Spleen (tissue), 11 donors: ENCODE measurements at regions not wholly inside any gene's neighbourhood (a gene's known extent, or its start where the extent isn't known, plus 50 kb on each side); places are given as distances from the start of the nearest gene placed in this dataset.

Experiments used
- DNase-seq: peaks from one replicate; pipeline ENCODE4 v3.0.0-alpha.2; 2020
- H3K27ac ChIP-seq, 8 donors: fragments of 200-600 bp; sonication (generic) in 7 of 8; 1 replicate in 4 of 8; 2 replicates in 4 of 8; pipeline versions ENCODE4 v1.5.0 to v1.8.0; 2016 to 2021; ENCODE audit warnings: inconsistent platforms in 4 of 8, mild to moderate bottlenecking in 4 of 8, moderate library complexity in 1 of 8
- H3K27me3 ChIP-seq, 7 donors: fragments of 200-600 bp; sonication (generic) in 6 of 7; replicated peaks in 1 of 7; 1 replicate in 4 of 7; 2 replicates in 3 of 7; pipeline versions ENCODE4 v1.5.0 to v1.8.0; 2016 to 2021; ENCODE audit warnings: inconsistent platforms in 3 of 7, mild to moderate bottlenecking in 1 of 7
- H3K36me3 ChIP-seq, 6 donors: fragments of 200-600 bp; sonication (generic) in 5 of 6; 1 replicate in 4 of 6; 2 replicates in 2 of 6; pipeline versions ENCODE4 v1.5.0 to v1.8.0; 2016 to 2021; ENCODE audit warnings: inconsistent platforms in 2 of 6
- H3K4me1 ChIP-seq, 6 donors: fragments of 200-600 bp; sonication (generic) in 5 of 6; 1 replicate in 3 of 6; 2 replicates in 3 of 6; pipeline versions ENCODE4 v1.5.0 to v1.8.0; 2016 to 2021; ENCODE audit warnings: inconsistent platforms in 3 of 6
- H3K4me3 ChIP-seq, 8 donors: fragments of 200-600 bp; sonication (generic) in 7 of 8; 1 replicate in 4 of 8; 2 replicates in 4 of 8; pipeline versions ENCODE4 v1.5.0 to v1.8.0; 2016 to 2021; ENCODE audit warnings: inconsistent platforms in 4 of 8, mild to moderate bottlenecking in 4 of 8, moderate library complexity in 2 of 8
- H3K9me3 ChIP-seq, 8 donors: fragments of 200-600 bp; sonication (generic) in 7 of 8; 1 replicate in 4 of 8; 2 replicates in 4 of 8; pipeline versions ENCODE4 v1.5.0 to v1.8.0; 2016 to 2021; ENCODE audit warnings: inconsistent platforms in 4 of 8
- CTCF ChIP-seq, 11 experiments: fragments of 200-600 bp in 7 of 11; fragments of 450-650 bp in 4 of 11; sonication (generic) in 4 of 11; IDR thresholded peaks in 8 of 11; conservative IDR thresholded peaks in 3 of 11; 1 replicate in 7 of 11; 2 replicates in 4 of 11; pipeline versions ENCODE4 v1.4.0 to v1.8.0; 2016 to 2021; ENCODE audit warnings: antibody characterized with exemption in 11 of 11, inconsistent platforms in 4 of 11, mild to moderate bottlenecking in 1 of 11
- POLR2A ChIP-seq, 3 donors: fragments of 450-650 bp; IDR thresholded peaks; one replicate each; pipeline ENCODE4 v1.5.1; 2017; ENCODE audit warnings: antibody characterized with exemption in 3 of 3, mild to moderate bottlenecking in 1 of 3
- POLR2AphosphoS5 ChIP-seq, 3 donors: sonication (generic); formaldehyde crosslinking; IDR thresholded peaks; one replicate each; pipeline ENCODE4 v1.5.1; 2017; ENCODE audit warnings: antibody characterized with exemption in 3 of 3
- WGBS, 5 donors: extraction: QIAGEN DNeasy Blood & Tissue Kit in 3 of 5; methylation state at CpG; one replicate each; pipeline versions ENCODE4 v1.1.5 to v1.1.7; 2013 to 2018; 5-methylcytosine and 5-hydroxymethylcytosine counted together
- intact Hi-C: fragments of 100-400 bp; cut with DNase I; formaldehyde crosslinking; loops from one replicate; pipeline ENCODE4 v1.15.0; 2023; ENCODE audit warnings: low total_unique reads
- donor health status: healthy with polysubstance abuse.
- donor health status: DM: no; HTN: no; CAD: no; lungs with moderate emphysema.
- donor health status: DM: no; HTN: no; CAD: no.
- donor health status: Bipolar disorder and iron deficiency.
- donor health status: healthy.
- donor health status: DM: no; HTN: no; CAD: no.
- donor health status: DM: yes; HTN: yes; CAD: no.

- DNase-seq, result no peak
- Histone ChIP-seq H3K4me1 (peaks cover 0 to 6% (median 0%) of the 10 kb centered on the region in 6 donors), H3K27ac (no peak overlapping the region), H3K4me3 (no peak overlapping the region), H3K36me3 (no peaks in the 10 kb centered on the region), H3K27me3 (no peaks in the 10 kb centered on the region), H3K9me3 (peaks cover 0 to 19% (median 0%) of the 10 kb centered on the region in 8 donors)
- intact Hi-C loops, result no loop called here
- TF ChIP-seq POLR2AphosphoS5 (IDR thresholded peaks at IDR 0.05), result no peak
- no peak for TF ChIP-seq POLR2A (IDR thresholded peaks at IDR 0.05)
- no peak for TF ChIP-seq CTCF (IDR thresholded peaks at IDR 0.05 in 8 of 11, conservative IDR thresholded peaks at IDR 0.05 in 3 of 11)
- WGBS, 5 donors, result 92 to 100% (median 96%) methylated on average over 1 of the region's 1 CpG
These were observed 629.1 kb downstream of the MMUT start for GRCh38 chr6:48833916-48834315.

- 78 to 89% (median 80%) methylated on average over 6 of the region's 6 CpGs for WGBS, 5 donors
These were observed 636.0 kb downstream of the MMUT start for GRCh38 chr6:48826901-48827701.

GRCh38 chr6:48826152-48826515 lies 636.9 kb downstream of the MMUT start:
- intact Hi-C loops, result no loop called here
- H3K36me3 ChIP-seq, result no peaks in the 10 kb centered on the region
- no peak for DNase-seq
- TF ChIP-seq CTCF (IDR thresholded peaks at IDR 0.05 in 8 of 11, conservative IDR thresholded peaks at IDR 0.05 in 3 of 11), result no peak
- TF ChIP-seq POLR2AphosphoS5 (IDR thresholded peaks at IDR 0.05), result no peak
- no peak for TF ChIP-seq POLR2A (IDR thresholded peaks at IDR 0.05)
- WGBS, 5 donors, result 59 to 76% (median 67%) methylated on average over 2 of the region's 2 CpGs
- H3K27me3 ChIP-seq, result no peaks in the 10 kb centered on the region
- H3K27ac ChIP-seq, result no peak overlapping the region
- H3K4me3 ChIP-seq, result no peak overlapping the region
- H3K9me3 ChIP-seq, result peaks cover 0 to 25% (median 3%) of the 10 kb centered on the region in 8 donors
- H3K4me1 ChIP-seq, result no peaks in the 10 kb centered on the region

More at GRCh38 chr6:48826901-48827701, 636.0 kb downstream of the MMUT start:
- Histone ChIP-seq H3K4me3 (no peak overlapping the region), H3K9me3 (peaks cover 0 to 25% (median 3%) of the 10 kb centered on the region in 8 donors), H3K36me3 (no peaks in the 10 kb centered on the region), H3K27me3 (no peaks in the 10 kb centered on the region), H3K27ac (no peak overlapping the region), H3K4me1 (no peaks in the 10 kb centered on the region)
- TF ChIP-seq POLR2AphosphoS5 (IDR thresholded peaks at IDR 0.05) (no peak), CTCF (IDR thresholded peaks at IDR 0.05 in 8 of 11, conservative IDR thresholded peaks at IDR 0.05 in 3 of 11) (no peak), POLR2A (IDR thresholded peaks at IDR 0.05) (no peak)
- intact Hi-C loops, result no loop called here
- DNase-seq, result no peak

- Histone ChIP-seq H3K4me3 (no peak overlapping the region), H3K9me3 (peaks cover 0 to 25% (median 3%) of the 10 kb centered on the region in 8 donors), H3K36me3 (no peaks in the 10 kb centered on the region), H3K4me1 (no peaks in the 10 kb centered on the region), H3K27me3 (no peaks in the 10 kb centered on the region), H3K27ac (no peak overlapping the region)
- TF ChIP-seq POLR2AphosphoS5 (IDR thresholded peaks at IDR 0.05) (no peak), POLR2A (IDR thresholded peaks at IDR 0.05) (no peak), CTCF (IDR thresholded peaks at IDR 0.05 in 8 of 11, conservative IDR thresholded peaks at IDR 0.05 in 3 of 11) (no peak)
- 70 to 89% (median 84%) methylated on average over 3 of the region's 3 CpGs for WGBS, 5 donors
- intact Hi-C loops, result no loop called here
- DNase-seq, result no peak
These were observed 637.4 kb downstream of the MMUT start for GRCh38 chr6:48825501-48826151.
